H1 (cell line): ENCODE measurements at regions not wholly inside any gene's neighbourhood (a gene's known extent, or its start where the extent isn't known, plus 50 kb on each side); places are given as distances from the start of the nearest gene placed in this dataset.

Experiments
- CTCF ChIA-PET: fragments of 300-600 bp; sonication (Branson Sonifier 250); formaldehyde crosslinking; loops from one replicate; lab custom pipeline; 2021; ENCODE audit not compliant: partially characterized antibody; lab: Charles Lee
- POLR2A ChIA-PET: fragments of 300-600 bp; sonication (Branson Sonifier 250); formaldehyde crosslinking; loops from one replicate; lab custom pipeline; 2021; ENCODE audit warnings: inconsistent platforms; ENCODE audit not compliant: partially characterized antibody; lab: Charles Lee
- DNase-seq, 2 experiments: peaks; one replicate each; pipeline versions ENCODE4 v3.0.0 to v3.0.0-alpha.2; 2010 to 2022; ENCODE audit warnings: low spot score in 2 of 2, low read depth in 1 of 2, mixed read lengths in 1 of 2
- FAIRE-seq: peaks from 2 replicates; lab custom pipeline; 2011; peaks lifted over from hg19 to GRCh38; lab: Jason Lieb, UNC
- H2AFZ ChIP-seq: 2 replicates; pipeline ENCODE4 v1.8.1; 2012; ENCODE audit warnings: low read length, inconsistent platforms
- H2AK5ac ChIP-seq: 2 replicates; pipeline ENCODE4 v1.6.1; 2013; ENCODE audit warnings: low read depth, low read length
- H2BK120ac ChIP-seq: replicated peaks from 2 replicates; pipeline ENCODE3; 2013; ENCODE audit warnings: low read depth, low read length, inconsistent platforms
- H2BK12ac ChIP-seq: 2 replicates; pipeline ENCODE4 v1.6.1; 2013; ENCODE audit warnings: low read depth, low read length
- H2BK15ac ChIP-seq: 2 replicates; pipeline ENCODE4 v1.6.1; 2013; ENCODE audit warnings: low read length
- H2BK20ac ChIP-seq: 2 replicates; pipeline ENCODE4 v1.6.1; 2013; ENCODE audit warnings: low read length
- H2BK5ac ChIP-seq: 2 replicates; pipeline ENCODE4 v1.6.1; 2013; ENCODE audit warnings: low read depth, low read length
- H3K14ac ChIP-seq: 2 replicates; pipeline ENCODE4 v1.6.1; 2013; ENCODE audit warnings: inconsistent platforms; ENCODE audit not compliant: insufficient read length
- H3K18ac ChIP-seq: 2 replicates; pipeline ENCODE4 v1.6.1; 2013; ENCODE audit warnings: low read length; ENCODE audit errors: extremely low read depth
- H3K23ac ChIP-seq: 2 replicates; pipeline ENCODE4 v1.6.1; 2013; ENCODE audit warnings: inconsistent platforms; ENCODE audit not compliant: insufficient read length
- H3K23me2 ChIP-seq: 2 replicates; pipeline ENCODE4 v1.6.1; 2013; ENCODE audit warnings: low read depth, low read length
- H3K27ac ChIP-seq: 2 replicates; pipeline ENCODE4 v1.6.1; 2011; ENCODE audit warnings: low read depth, low read length, inconsistent platforms
- H3K27me3 ChIP-seq, 4 experiments: replicated peaks in 1 of 4; 1 replicate in 1 of 4; 2 replicates in 3 of 4; pipeline versions ENCODE4 v1.6.1 to v1.8.1; 2011 to 2013; ENCODE audit warnings: low read length in 3 of 4, mild to moderate bottlenecking in 3 of 4, inconsistent platforms in 2 of 4, mixed read lengths in 2 of 4, moderate library complexity in 1 of 4; ENCODE audit not compliant: control insufficient read depth in 3 of 4, insufficient read depth in 3 of 4; ENCODE audit errors: extremely low read depth in 1 of 4
- H3K36me3 ChIP-seq, 4 experiments: 2 replicates each; pipeline versions ENCODE4 v1.6.1 to v1.8.1; 2011 to 2013; ENCODE audit warnings: mild to moderate bottlenecking in 4 of 4, low read length in 3 of 4, moderate library complexity in 2 of 4, control low read depth in 1 of 4, inconsistent platforms in 1 of 4; ENCODE audit not compliant: insufficient read depth in 4 of 4, control insufficient read depth in 2 of 4
- H3K4ac ChIP-seq: replicated peaks from 2 replicates; pipeline ENCODE3; 2013; ENCODE audit warnings: low read length, low read depth, mixed read lengths, inconsistent platforms; ENCODE audit not compliant: insufficient read length
- H3K4me1 ChIP-seq, 4 experiments: replicated peaks in 1 of 4; 1 replicate in 1 of 4; 2 replicates in 3 of 4; pipeline versions ENCODE4 v1.6.1 to v1.8.1; 2011 to 2013; ENCODE audit warnings: low read length in 3 of 4, inconsistent platforms in 2 of 4, mixed read lengths in 1 of 4; ENCODE audit not compliant: insufficient read depth in 4 of 4, control insufficient read depth in 3 of 4
- H3K4me2 ChIP-seq, 2 experiments: 2 replicates each; pipeline versions ENCODE4 v1.6.1 to v1.8.1; 2011 to 2013; ENCODE audit warnings: low read depth in 2 of 2, low read length in 2 of 2, control low read depth in 1 of 2, inconsistent platforms in 1 of 2, mild to moderate bottlenecking in 1 of 2; ENCODE audit not compliant: insufficient read depth in 1 of 2
- H3K4me3 ChIP-seq, 4 experiments: fragments of 200-600, 300-600 bp in 1 of 4; sonication (generic), shearing (Covaris generic), sonication (Bioruptor Twin) in 1 of 4; 2 replicates each; pipeline versions ENCODE4 v1.5.1 to v1.8.1; 2011 to 2016; ENCODE audit warnings: low read length in 4 of 4, low read depth in 3 of 4, control low read depth in 2 of 4, inconsistent platforms in 2 of 4, mild to moderate bottlenecking in 2 of 4, mixed read lengths in 1 of 4, moderate library complexity in 1 of 4; ENCODE audit not compliant: insufficient read depth in 2 of 4; ENCODE audit errors: extremely low read depth in 1 of 4
- H3K56ac ChIP-seq: replicated peaks from 2 replicates; pipeline ENCODE3; 2013; ENCODE audit warnings: low read depth, mild to moderate bottlenecking, mixed read lengths, low read length, inconsistent platforms; ENCODE audit not compliant: insufficient read length
- H3K79me1 ChIP-seq: 2 replicates; pipeline ENCODE4 v1.6.1; 2013; ENCODE audit warnings: low read depth, low read length, control low read depth
- H3K79me2 ChIP-seq, 2 experiments: 2 replicates each; pipeline versions ENCODE4 v1.6.1 to v1.8.1; 2012 to 2013; ENCODE audit warnings: low read length in 2 of 2, mild to moderate bottlenecking in 2 of 2, inconsistent platforms in 1 of 2; ENCODE audit not compliant: insufficient read depth in 2 of 2, control insufficient read depth in 1 of 2
- H3K9ac ChIP-seq, 4 experiments: replicated peaks in 1 of 4; 1 replicate in 1 of 4; 2 replicates in 3 of 4; pipeline versions ENCODE4 v1.6.1 to v1.8.1; 2011 to 2013; ENCODE audit warnings: low read depth in 3 of 4, low read length in 3 of 4, control low read depth in 2 of 4, mild to moderate bottlenecking in 2 of 4, moderate library complexity in 2 of 4, inconsistent platforms in 1 of 4; ENCODE audit errors: extremely low read depth in 1 of 4
- H3K9me3 ChIP-seq, 2 experiments: 2 replicates each; pipeline versions ENCODE4 v1.6.1 to v1.8.1; 2012 to 2013; ENCODE audit warnings: mild to moderate bottlenecking in 2 of 2, moderate library complexity in 2 of 2, control low read depth in 1 of 2, inconsistent platforms in 1 of 2, low read depth in 1 of 2, low read length in 1 of 2, mixed read lengths in 1 of 2; ENCODE audit not compliant: insufficient read depth in 2 of 2
- H4K20me1 ChIP-seq, 2 experiments: replicated peaks in 1 of 2; 2 replicates each; pipeline versions ENCODE3 to v1.8.1; 2011 to 2013; ENCODE audit warnings: inconsistent platforms in 2 of 2, low read length in 2 of 2, mild to moderate bottlenecking in 1 of 2; ENCODE audit not compliant: insufficient read depth in 2 of 2, control insufficient read depth in 1 of 2
- H4K5ac ChIP-seq: 2 replicates; pipeline ENCODE4 v1.6.1; 2013; ENCODE audit warnings: low read length, low read depth, mixed read lengths, inconsistent platforms; ENCODE audit not compliant: insufficient read length
- H4K8ac ChIP-seq: 2 replicates; pipeline ENCODE4 v1.8.0; 2013; ENCODE audit warnings: mild to moderate bottlenecking, moderate library complexity, low read length, inconsistent platforms; ENCODE audit not compliant: insufficient read depth; ENCODE audit errors: extremely low read depth
- H4K91ac ChIP-seq: replicated peaks from 2 replicates; pipeline ENCODE3; 2013; ENCODE audit warnings: low read length, mixed read lengths, inconsistent platforms; ENCODE audit not compliant: insufficient read length
- BCL11A ChIP-seq, 2 experiments: IDR thresholded peaks; one replicate each; pipeline ENCODE4 v1.6.1; 2011; ENCODE audit warnings: low read depth in 2 of 2, low read length in 2 of 2, mild to moderate bottlenecking in 2 of 2
- BRCA1 ChIP-seq: IDR thresholded peaks from 2 replicates; pipeline ENCODE4 v1.6.1; 2012; ENCODE audit warnings: low read depth, low read length, improper control_type of control experiment
- EP300 ChIP-seq, 2 experiments: IDR thresholded peaks; 1 replicate in 1 of 2; 2 replicates in 1 of 2; pipeline ENCODE4 v1.6.1; 2011 to 2012; ENCODE audit warnings: low read depth in 2 of 2, low read length in 2 of 2, mild to moderate bottlenecking in 2 of 2, borderline replicate concordance in 1 of 2, inconsistent platforms in 1 of 2, moderate library complexity in 1 of 2
- POLR2A ChIP-seq, 2 experiments: IDR thresholded peaks; 1 replicate in 1 of 2; 2 replicates in 1 of 2; pipeline ENCODE4 v1.6.1; 2011; ENCODE audit warnings: low read depth in 2 of 2, low read length in 2 of 2, mild to moderate bottlenecking in 2 of 2; ENCODE audit errors: control extremely low read depth in 1 of 2
- POLR2AphosphoS5 ChIP-seq: IDR thresholded peaks from 2 replicates; pipeline ENCODE4 v1.6.1; 2011; ENCODE audit warnings: low read depth, low read length
- RXRA ChIP-seq: IDR thresholded peaks from 2 replicates; pipeline ENCODE4 v1.6.1; 2011; ENCODE audit warnings: low read depth, mild to moderate bottlenecking, low read length, moderate library complexity; ENCODE audit not compliant: insufficient read depth
- SIN3A ChIP-seq, 2 experiments: IDR thresholded peaks in 1 of 2; conservative IDR thresholded peaks in 1 of 2; 2 replicates each; pipeline ENCODE4 v1.6.1; 2011 to 2012; ENCODE audit warnings: low read length in 2 of 2, improper control_type of control experiment in 1 of 2, low read depth in 1 of 2, mild to moderate bottlenecking in 1 of 2
- SIRT6 ChIP-seq: IDR thresholded peaks from one replicate; pipeline ENCODE4 v1.7.1; 2012; ENCODE audit warnings: low read length, inconsistent platforms
- SP1 ChIP-seq: IDR thresholded peaks from 2 replicates; pipeline ENCODE4 v1.6.1; 2011; ENCODE audit warnings: low read depth, low read length
- SP2 ChIP-seq: IDR thresholded peaks from 2 replicates; pipeline ENCODE4 v1.6.1; 2012; ENCODE audit warnings: mild to moderate bottlenecking, low read length, inconsistent platforms
- TAF1 ChIP-seq: IDR thresholded peaks from 2 replicates; pipeline ENCODE4 v1.6.1; 2011; ENCODE audit warnings: mild to moderate bottlenecking, low read depth, low read length
- YY1 ChIP-seq: IDR thresholded peaks from 2 replicates; pipeline ENCODE4 v1.6.1; 2011; ENCODE audit warnings: low read depth, mild to moderate bottlenecking, low read length
- WGBS, 2 experiments: shearing (Covaris generic) in 1 of 2; methylation state at CpG; one replicate each; pipeline versions ENCODE4 v1.1.6 to v1.1.7; 2013 to 2015; ENCODE audit warnings: low lambda C conversion rate in 2 of 2, mixed read lengths in 2 of 2, inconsistent platforms in 1 of 2, low coverage in 1 of 2, missing lambda C conversion rate in 1 of 2; ENCODE audit not compliant: insufficient replicate concordance in 2 of 2, insufficient coverage in 1 of 2, insufficient read length in 1 of 2; ENCODE audit errors: extremely low coverage in 1 of 2, missing lambda C conversion rate in 1 of 2; 5-methylcytosine and 5-hydroxymethylcytosine counted together
- TF ChIP-seq, protein P1 (sequence below), 3 experiments: IDR thresholded peaks; 1 replicate in 2 of 3; 2 replicates in 1 of 3; pipeline versions ENCODE4 v1.5.1 to v1.6.1; 2011; ENCODE audit warnings: low read length in 3 of 3, mild to moderate bottlenecking in 3 of 3, inconsistent platforms in 2 of 3, low read depth in 1 of 3, moderate library complexity in 1 of 3; ENCODE audit not compliant: insufficient read depth in 1 of 3; ENCODE audit errors: control extremely low read depth in 1 of 3

DNA sequence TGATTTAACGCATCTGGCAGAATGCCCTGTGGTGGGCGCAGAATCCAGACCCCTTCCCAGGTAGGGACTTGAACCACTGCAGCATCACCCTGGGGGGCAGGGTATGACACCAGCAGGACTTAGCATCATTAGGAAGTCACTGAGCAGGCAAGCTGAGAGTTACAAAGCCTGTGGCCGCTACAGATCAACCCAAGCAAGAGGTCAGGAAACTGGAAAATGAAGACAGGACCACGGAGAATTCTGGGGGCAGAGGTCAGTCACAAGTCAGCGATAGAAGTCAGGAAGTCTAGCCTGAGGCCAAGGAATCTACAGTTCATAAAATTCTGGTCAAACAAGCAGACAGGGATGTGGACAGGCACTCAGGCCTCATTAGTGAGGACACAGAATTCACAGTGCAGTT is 108.4 kb downstream of the CHIC2 start:
- H3K23ac ChIP-seq = no peak overlapping the region
- H2AFZ ChIP-seq = no peak overlapping the region
- H3K4me1 ChIP-seq = peaks cover 0 to 4% (median 0%) of the 10 kb centered on the region in 4 experiments; a peak in 2 of 7 replicates
- H2AK5ac ChIP-seq = no peak overlapping the region
- no peak overlapping the region for H2BK15ac ChIP-seq
- H3K79me1 ChIP-seq = no peaks in the 10 kb centered on the region
- FAIRE-seq (no peak), DNase-seq (no peak)
- no peak overlapping the region for H4K91ac ChIP-seq
- H3K9me3 ChIP-seq = no peaks in the 10 kb centered on the region
- no peaks in the 10 kb centered on the region for H3K79me2 ChIP-seq
- POLR2A ChIA-PET = no interaction called here
- H4K8ac ChIP-seq = no peak overlapping the region
- H3K4me3 ChIP-seq = no peak overlapping the region
- H3K18ac ChIP-seq = no peak overlapping the region
- H2BK12ac ChIP-seq = no peak overlapping the region
- H3K4me2 ChIP-seq = no peak overlapping the region
- no peaks in the 10 kb centered on the region for H3K36me3 ChIP-seq
- H2BK20ac ChIP-seq = no peak overlapping the region
- no peak overlapping the region for H2BK120ac ChIP-seq
- H3K27me3 ChIP-seq = no peaks in the 10 kb centered on the region
- peaks cover 0 to 3% of the 10 kb centered on the region in 2 experiments for H4K20me1 ChIP-seq
- H4K5ac ChIP-seq = no peak overlapping the region
- H3K4ac ChIP-seq = no peak overlapping the region
- no peak overlapping the region for H3K9ac ChIP-seq
- H2BK5ac ChIP-seq = no peak overlapping the region
- no peak overlapping the region for H3K14ac ChIP-seq
- H3K27ac ChIP-seq = no peak overlapping the region
- CTCF ChIA-PET = interaction anchor here (1.0 kb wide), 1 partner anchor 115 kb away, joined by 3 read pairs; no protein-coding TSS in a partner anchor
- H3K56ac ChIP-seq = no peak overlapping the region
- 92% methylated on average over 5 of the region's 5 CpGs; no CpG with 5 or more reads in 1 of the 2 experiments for WGBS, 2 experiments
- no peaks in the 10 kb centered on the region for H3K23me2 ChIP-seq
- TF ChIP-seq YY1 (no peak), BRCA1 (no peak), SP1 (no peak), POLR2A (IDR thresholded peaks at IDR 0.05; ENCODE audit: control extremely low read depth in 1 of 2, low read depth in 2 of 2, low read length in 2 of 2) (no peak), SP2 (no peak), BCL11A (IDR thresholded peaks at IDR 0.05; ENCODE audit: low read depth in 2 of 2, low read length in 2 of 2) (no peak), POLR2AphosphoS5 (no peak), SIRT6 (no peak), EP300 (IDR thresholded peaks at IDR 0.05; ENCODE audit: borderline replicate concordance in 1 of 2, low read depth in 2 of 2, low read length in 2 of 2) (no peak), RXRA (no peak), TAF1 (no peak), SIN3A (conservative IDR thresholded peaks at IDR 0.05 in 1 of 2, IDR thresholded peaks at IDR 0.05 in 1 of 2; ENCODE audit: low read depth in 1 of 2, low read length in 2 of 2) (no peak)
- TF ChIP-seq, protein P1, sequence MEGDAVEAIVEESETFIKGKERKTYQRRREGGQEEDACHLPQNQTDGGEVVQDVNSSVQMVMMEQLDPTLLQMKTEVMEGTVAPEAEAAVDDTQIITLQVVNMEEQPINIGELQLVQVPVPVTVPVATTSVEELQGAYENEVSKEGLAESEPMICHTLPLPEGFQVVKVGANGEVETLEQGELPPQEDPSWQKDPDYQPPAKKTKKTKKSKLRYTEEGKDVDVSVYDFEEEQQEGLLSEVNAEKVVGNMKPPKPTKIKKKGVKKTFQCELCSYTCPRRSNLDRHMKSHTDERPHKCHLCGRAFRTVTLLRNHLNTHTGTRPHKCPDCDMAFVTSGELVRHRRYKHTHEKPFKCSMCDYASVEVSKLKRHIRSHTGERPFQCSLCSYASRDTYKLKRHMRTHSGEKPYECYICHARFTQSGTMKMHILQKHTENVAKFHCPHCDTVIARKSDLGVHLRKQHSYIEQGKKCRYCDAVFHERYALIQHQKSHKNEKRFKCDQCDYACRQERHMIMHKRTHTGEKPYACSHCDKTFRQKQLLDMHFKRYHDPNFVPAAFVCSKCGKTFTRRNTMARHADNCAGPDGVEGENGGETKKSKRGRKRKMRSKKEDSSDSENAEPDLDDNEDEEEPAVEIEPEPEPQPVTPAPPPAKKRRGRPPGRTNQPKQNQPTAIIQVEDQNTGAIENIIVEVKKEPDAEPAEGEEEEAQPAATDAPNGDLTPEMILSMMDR (IDR thresholded peaks at IDR 0.05; ENCODE audit: control extremely low read depth in 1 of 3, insufficient read depth in 1 of 3, low read depth in 1 of 3, low read length in 3 of 3) = no peak
